RKO (cell line): ENCODE measurements at regions not wholly inside any gene's neighbourhood (a gene's known extent, or its start where the extent isn't known, plus 50 kb on each side); places are given as distances from the start of the nearest gene placed in this dataset.

Experiments used
- DNase-seq: peaks from one replicate; pipeline ENCODE4 v3.0.0-alpha.2; 2016; ENCODE audit warnings: low spot score

- DNase-seq, result no peak
These were observed 1289.6 kb downstream of the NSUN3 start for GRCh38 chr3:95352471-95352870.

- no peak for DNase-seq
These were observed 1291.6 kb downstream of the NSUN3 start for GRCh38 chr3:95354489-95354888.

- DNase-seq, result no peak
These were observed 1294.1 kb downstream of the NSUN3 start for GRCh38 chr3:95356764-95357501.

GRCh38 chr3:95387242-95388021, 1324.6 kb downstream of the NSUN3 start:
- DNase-seq, result no peak

GRCh38 chr3:95389725-95390313, 1327.0 kb downstream of the NSUN3 start:
- DNase-seq, result no peak

GRCh38 chr3:95394286-95394685, 1331.4 kb downstream of the NSUN3 start:
- DNase-seq, result no peak

GRCh38 chr3:95399585-95399984, 1336.7 kb downstream of the NSUN3 start:
- peak; percentile 24 for DNase-seq

- DNase-seq, result no peak
These were observed 1338.8 kb downstream of the NSUN3 start for GRCh38 chr3:95401693-95402092.

- DNase-seq, result no peak
These were observed 1345.0 kb downstream of the NSUN3 start for GRCh38 chr3:95407709-95408463.

GRCh38 chr3:95408464-95408862, 1345.6 kb downstream of the NSUN3 start:
- no peak for DNase-seq

- no peak for DNase-seq
These were observed 1355.4 kb downstream of the NSUN3 start for GRCh38 chr3:95418251-95418650.

- no peak for DNase-seq
These were observed 1361.4 kb downstream of the NSUN3 start for GRCh38 chr3:95424279-95424678.

- no peak for DNase-seq
These were observed 1371.6 kb downstream of the NSUN3 start for GRCh38 chr3:95434491-95434890.

- DNase-seq, result no peak
These were observed 1374.5 kb downstream of the NSUN3 start for GRCh38 chr3:95437409-95437808.

- DNase-seq, result no peak
These were observed 1375.4 kb downstream of the NSUN3 start for GRCh38 chr3:95438274-95438673.

- no peak for DNase-seq
These were observed 1371.6 kb upstream of the EPHA6 start for GRCh38 chr3:95442766-95443165.

- DNase-seq, result no peak
These were observed 1364.6 kb upstream of the EPHA6 start for GRCh38 chr3:95449841-95450240.

- no peak for DNase-seq
These were observed 1361.2 kb upstream of the EPHA6 start for GRCh38 chr3:95453242-95453641.

GRCh38 chr3:95456835-95457234, 1357.6 kb upstream of the EPHA6 start:
- no peak for DNase-seq

- no peak for DNase-seq
These were observed 1354.7 kb upstream of the EPHA6 start for GRCh38 chr3:95459706-95460105.

GRCh38 chr3:95460274-95460673, 1354.1 kb upstream of the EPHA6 start:
- DNase-seq, result no peak

- no peak for DNase-seq
These were observed 1352.2 kb upstream of the EPHA6 start for GRCh38 chr3:95462161-95462560.
